PC-9 (cell line): ENCODE measurements at regions not wholly inside any gene's neighbourhood (a gene's known extent, or its start where the extent isn't known, plus 50 kb on each side); places are given as distances from the start of the nearest gene placed in this dataset.

Experiments used
- EZH2 ChIP-seq: fragments of 200-600 bp; sonication (generic); IDR thresholded peaks from 2 replicates; pipeline ENCODE4 v1.8.0; 2017; ENCODE audit warnings: antibody characterized with exemption, low read depth
- TF ChIP-seq, protein P1 (sequence below): fragments of 200-600 bp; sonication (generic); conservative IDR thresholded peaks from 2 replicates; pipeline ENCODE4 v1.6.1; 2017; ENCODE audit warnings: mixed run types, antibody characterized with exemption, mild to moderate bottlenecking, moderate library complexity

DNA sequence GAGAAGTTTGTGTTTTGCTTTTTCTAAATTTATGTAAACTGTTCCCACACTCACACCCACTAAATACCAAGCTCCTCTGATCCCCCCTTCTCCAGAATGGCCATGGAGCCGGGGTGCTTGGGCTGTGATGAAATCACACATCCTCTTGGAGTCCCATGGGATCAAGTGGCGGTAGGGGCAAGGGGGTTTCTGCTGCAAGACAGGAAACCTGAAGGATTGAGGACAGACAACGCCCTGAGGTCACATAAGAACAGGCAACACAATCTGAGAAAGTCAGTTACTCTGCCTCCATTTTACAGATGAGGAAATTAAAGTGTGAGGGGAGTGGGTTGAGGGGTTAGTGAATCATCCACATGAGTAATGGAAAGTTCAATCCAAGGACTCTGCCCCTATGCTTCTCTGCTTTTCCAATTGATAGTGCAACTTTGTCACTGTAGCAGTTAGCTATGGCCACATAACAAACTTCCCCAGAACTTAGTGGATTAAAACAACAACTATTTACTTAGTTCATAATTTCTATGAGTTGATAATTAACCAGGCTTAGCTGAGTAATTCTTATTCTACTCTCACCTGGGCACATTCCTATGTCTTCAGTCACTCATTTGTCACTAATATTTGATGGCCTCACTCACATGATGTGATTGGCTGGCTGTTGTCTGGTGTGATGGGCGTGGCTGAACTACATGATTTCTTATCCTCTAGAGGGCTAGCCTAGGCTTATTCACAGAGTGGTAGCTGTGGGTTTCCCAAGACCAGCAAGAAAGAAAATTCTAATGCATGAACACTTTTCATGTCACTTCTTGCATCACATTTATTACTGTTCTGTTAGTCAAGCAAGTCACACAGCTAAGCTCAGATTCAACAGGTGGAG is 77.3 kb upstream of the ADRA1D start:
- TF ChIP-seq, protein P1, sequence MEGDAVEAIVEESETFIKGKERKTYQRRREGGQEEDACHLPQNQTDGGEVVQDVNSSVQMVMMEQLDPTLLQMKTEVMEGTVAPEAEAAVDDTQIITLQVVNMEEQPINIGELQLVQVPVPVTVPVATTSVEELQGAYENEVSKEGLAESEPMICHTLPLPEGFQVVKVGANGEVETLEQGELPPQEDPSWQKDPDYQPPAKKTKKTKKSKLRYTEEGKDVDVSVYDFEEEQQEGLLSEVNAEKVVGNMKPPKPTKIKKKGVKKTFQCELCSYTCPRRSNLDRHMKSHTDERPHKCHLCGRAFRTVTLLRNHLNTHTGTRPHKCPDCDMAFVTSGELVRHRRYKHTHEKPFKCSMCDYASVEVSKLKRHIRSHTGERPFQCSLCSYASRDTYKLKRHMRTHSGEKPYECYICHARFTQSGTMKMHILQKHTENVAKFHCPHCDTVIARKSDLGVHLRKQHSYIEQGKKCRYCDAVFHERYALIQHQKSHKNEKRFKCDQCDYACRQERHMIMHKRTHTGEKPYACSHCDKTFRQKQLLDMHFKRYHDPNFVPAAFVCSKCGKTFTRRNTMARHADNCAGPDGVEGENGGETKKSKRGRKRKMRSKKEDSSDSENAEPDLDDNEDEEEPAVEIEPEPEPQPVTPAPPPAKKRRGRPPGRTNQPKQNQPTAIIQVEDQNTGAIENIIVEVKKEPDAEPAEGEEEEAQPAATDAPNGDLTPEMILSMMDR, result no peak
- no peak for TF ChIP-seq EZH2
